Upper lobe of left lung (tissue), 4 donors: ENCODE measurements at regions not wholly inside any gene's neighbourhood (a gene's known extent, or its start where the extent isn't known, plus 50 kb on each side); places are given as distances from the start of the nearest gene placed in this dataset.

Experiments
- CTCF ChIP-seq, 6 experiments: fragments of 450-650 bp in 4 of 6; fragments of 200-600 bp in 2 of 6; sonication (generic) in 2 of 6; IDR thresholded peaks; one replicate each; pipeline ENCODE4 v1.5.1; 2016 to 2019; ENCODE audit warnings: antibody characterized with exemption in 6 of 6
- EP300 ChIP-seq, 4 donors: sonication (generic); formaldehyde crosslinking; IDR thresholded peaks; one replicate each; pipeline ENCODE4 v1.5.1; 2017; ENCODE audit warnings: antibody characterized with exemption in 4 of 4, control low read depth in 2 of 4
- POLR2A ChIP-seq, 4 donors: fragments of 450-650 bp; IDR thresholded peaks; one replicate each; pipeline ENCODE4 v1.5.1; 2016 to 2017; ENCODE audit warnings: antibody characterized with exemption in 4 of 4, mild to moderate bottlenecking in 2 of 4
- POLR2AphosphoS5 ChIP-seq, 2 donors: sonication (generic); formaldehyde crosslinking; IDR thresholded peaks; one replicate each; pipeline ENCODE4 v1.5.1; 2017; ENCODE audit warnings: antibody characterized with exemption in 2 of 2

- TF ChIP-seq CTCF (IDR thresholded peaks at IDR 0.05) (no peak), EP300 (IDR thresholded peaks at IDR 0.05) (no peak), POLR2A (IDR thresholded peaks at IDR 0.05) (no peak), POLR2AphosphoS5 (IDR thresholded peaks at IDR 0.05) (no peak)
These were observed 181.2 kb upstream of the MIS18BP1 start for GRCh38 chr14:45434221-45434620.
